Epithelial cell of proximal tubule (primary cell): ENCODE measurements at regions not wholly inside any gene's neighbourhood (a gene's known extent, or its start where the extent isn't known, plus 50 kb on each side); places are given as distances from the start of the nearest gene placed in this dataset.

Experiments used
- DNase-seq: peaks from one replicate; pipeline ENCODE4 v3.0.0-alpha.2; 2011; ENCODE audit warnings: low read depth
- H3K4me3 ChIP-seq: 2 replicates; pipeline ENCODE4 v1.5.1; 2011; ENCODE audit warnings: low read depth, mild to moderate bottlenecking, low read length
- CTCF ChIP-seq: conservative IDR thresholded peaks from 2 replicates; pipeline ENCODE4 v1.5.1; 2012; ENCODE audit warnings: low read depth, mild to moderate bottlenecking, low read length

DNA sequence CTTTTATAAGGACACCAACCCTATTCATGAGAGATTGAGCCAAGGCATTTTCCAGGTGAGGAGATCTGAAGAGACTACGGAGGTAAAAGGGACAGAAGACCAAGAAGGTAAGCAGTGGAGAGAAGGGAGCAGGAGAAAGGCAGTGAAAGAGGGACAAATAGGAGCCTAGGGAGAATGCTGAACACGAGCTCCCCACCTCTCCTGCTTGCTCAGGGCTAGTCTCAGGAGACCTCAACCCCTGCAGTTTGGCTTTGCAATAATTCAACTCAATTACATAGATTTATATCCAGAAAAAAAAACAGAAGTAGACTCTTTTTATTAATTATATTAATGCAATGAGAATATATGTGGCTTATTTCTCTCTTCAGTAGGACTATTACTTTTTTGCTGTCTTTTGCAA is 91.0 kb upstream of the DDX18 start:
- DNase-seq = no peak
- TF ChIP-seq CTCF = no peak
- H3K4me3 ChIP-seq = no peak overlapping the region

- no peak for DNase-seq
- no peak overlapping the region for H3K4me3 ChIP-seq
- TF ChIP-seq CTCF = no peak
These were observed 90.5 kb upstream of the DDX18 start for GRCh38 chr2:117723888-117724434.

GRCh38 chr2:117726747-117727146 is 87.7 kb upstream of the DDX18 start:
- H3K4me3 ChIP-seq = no peak overlapping the region
- no peak for TF ChIP-seq CTCF
- no peak for DNase-seq

DNA sequence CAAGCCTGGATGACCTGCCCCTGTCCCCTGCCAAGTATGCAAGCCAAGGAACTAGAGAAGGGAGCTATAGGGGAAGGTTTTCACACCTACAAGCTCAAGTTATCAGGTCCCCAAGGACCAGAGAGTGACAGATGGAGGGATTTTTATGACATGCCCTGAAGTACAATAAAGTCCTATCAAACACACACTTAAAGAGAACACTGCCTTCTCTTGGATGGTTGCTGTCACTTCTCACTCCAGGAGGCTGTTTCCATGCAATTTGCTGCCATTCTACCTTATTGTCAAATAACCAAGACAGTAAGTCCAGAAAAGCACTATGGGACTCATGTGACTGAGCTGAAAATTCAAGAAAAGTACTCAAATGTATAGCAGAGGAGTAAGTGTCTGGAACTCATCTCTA is 76.6 kb upstream of the DDX18 start:
- no peak overlapping the region for H3K4me3 ChIP-seq
- TF ChIP-seq CTCF = no peak
- no peak for DNase-seq

GRCh38 chr2:117738991-117739839 is 75.3 kb upstream of the DDX18 start:
- no peak for DNase-seq
- no peak overlapping the region for H3K4me3 ChIP-seq
- TF ChIP-seq CTCF = no peak

GRCh38 chr2:117745537-117745936 is 69.0 kb upstream of the DDX18 start:
- TF ChIP-seq CTCF = no peak
- no peak for DNase-seq
- H3K4me3 ChIP-seq = no peak overlapping the region

GRCh38 chr2:117755768-117756167 is 58.7 kb upstream of the DDX18 start:
- no peak overlapping the region for H3K4me3 ChIP-seq
- no peak for DNase-seq

More at GRCh38 chr2:117755768-117756167, 58.7 kb upstream of the DDX18 start:
- TF ChIP-seq CTCF = no peak
